Skeletal muscle tissue (tissue), 3 donors: ENCODE measurements at regions not wholly inside any gene's neighbourhood (a gene's known extent, or its start where the extent isn't known, plus 50 kb on each side); places are given as distances from the start of the nearest gene placed in this dataset.

Source experiments
- H3K27ac ChIP-seq: one replicate; pipeline ENCODE4 v1.7.0; 2013; ENCODE audit warnings: mild to moderate bottlenecking, low read depth, low read length, inconsistent platforms
- H3K27me3 ChIP-seq, 3 donors: one replicate each; pipeline ENCODE4 v1.7.0; 2013; ENCODE audit warnings: low read length in 3 of 3; ENCODE audit not compliant: control insufficient read depth in 3 of 3, insufficient read depth in 3 of 3
- H3K36me3 ChIP-seq, 3 donors: one replicate each; pipeline ENCODE4 v1.7.0; 2013; ENCODE audit warnings: low read length in 3 of 3; ENCODE audit not compliant: control insufficient read depth in 3 of 3, insufficient read depth in 3 of 3
- H3K4me1 ChIP-seq, 3 donors: one replicate each; pipeline ENCODE4 v1.7.0; 2013; ENCODE audit warnings: low read length in 3 of 3, mild to moderate bottlenecking in 3 of 3; ENCODE audit not compliant: control insufficient read depth in 3 of 3, insufficient read depth in 3 of 3
- H3K4me3 ChIP-seq, 3 donors: one replicate each; pipeline ENCODE4 v1.7.0; 2013; ENCODE audit warnings: low read length in 3 of 3
- H3K9ac ChIP-seq, 3 donors: one replicate each; pipeline ENCODE4 v1.7.0; 2013; ENCODE audit warnings: low read length in 3 of 3, mild to moderate bottlenecking in 3 of 3, moderate library complexity in 2 of 3, low read depth in 1 of 3
- H3K9me3 ChIP-seq, 3 donors: one replicate each; pipeline ENCODE4 v1.7.0; 2013; ENCODE audit warnings: low read length in 3 of 3; ENCODE audit not compliant: control insufficient read depth in 3 of 3
- donor health status: Osteomylitis.

DNA sequence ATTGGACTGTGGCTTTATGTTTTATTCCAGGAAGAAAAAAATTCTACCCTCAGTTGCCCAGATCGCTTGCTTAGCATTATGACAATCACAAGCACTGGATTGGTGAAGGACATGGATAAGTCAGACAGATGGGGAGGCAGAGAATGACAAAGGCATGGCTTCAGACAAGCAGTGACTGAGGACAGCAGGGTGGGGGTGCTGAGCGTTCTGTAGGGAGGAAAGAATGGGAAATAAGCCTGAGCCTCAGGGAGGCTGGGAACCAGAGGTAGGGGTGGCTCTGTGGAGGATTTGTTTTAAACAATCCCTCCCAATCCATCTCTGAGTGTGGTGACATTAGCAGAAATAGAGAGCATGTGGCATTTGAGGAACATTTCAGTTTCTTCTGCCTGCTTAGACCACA, 896.9 kb downstream of the CCSER2 start:
- no peak overlapping the region for H3K9ac ChIP-seq
- H3K27me3 ChIP-seq: no peaks in the 10 kb centered on the region
- H3K27ac ChIP-seq: no peak overlapping the region
- H3K9me3 ChIP-seq: no peaks in the 10 kb centered on the region
- H3K4me3 ChIP-seq: no peak overlapping the region
- no peaks in the 10 kb centered on the region for H3K4me1 ChIP-seq
- H3K36me3 ChIP-seq: no peaks in the 10 kb centered on the region

DNA sequence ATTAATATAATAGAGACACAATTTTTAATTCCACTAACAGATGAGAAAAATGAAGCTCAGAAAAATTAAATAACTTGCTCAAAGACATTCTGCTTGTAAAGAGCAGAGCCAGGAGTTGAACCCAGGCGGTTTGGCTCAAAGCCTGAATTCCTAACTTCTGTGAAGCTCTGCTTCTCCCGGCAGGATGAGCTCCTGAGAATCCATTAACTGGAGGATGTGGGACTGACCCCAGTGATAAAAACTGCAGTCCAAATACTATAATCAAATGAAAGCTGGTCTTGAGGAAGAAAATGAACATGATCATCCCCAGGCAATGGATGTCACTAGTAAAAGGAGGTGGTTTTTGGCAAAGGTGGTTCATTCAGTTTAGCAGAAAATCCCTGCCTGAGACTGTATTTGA, 898.2 kb downstream of the CCSER2 start:
- Histone ChIP-seq H3K36me3 (no peaks in the 10 kb centered on the region), H3K9me3 (no peaks in the 10 kb centered on the region), H3K4me3 (no peak overlapping the region), H3K27ac (no peak overlapping the region), H3K4me1 (no peaks in the 10 kb centered on the region), H3K9ac (no peak overlapping the region), H3K27me3 (no peaks in the 10 kb centered on the region)

DNA sequence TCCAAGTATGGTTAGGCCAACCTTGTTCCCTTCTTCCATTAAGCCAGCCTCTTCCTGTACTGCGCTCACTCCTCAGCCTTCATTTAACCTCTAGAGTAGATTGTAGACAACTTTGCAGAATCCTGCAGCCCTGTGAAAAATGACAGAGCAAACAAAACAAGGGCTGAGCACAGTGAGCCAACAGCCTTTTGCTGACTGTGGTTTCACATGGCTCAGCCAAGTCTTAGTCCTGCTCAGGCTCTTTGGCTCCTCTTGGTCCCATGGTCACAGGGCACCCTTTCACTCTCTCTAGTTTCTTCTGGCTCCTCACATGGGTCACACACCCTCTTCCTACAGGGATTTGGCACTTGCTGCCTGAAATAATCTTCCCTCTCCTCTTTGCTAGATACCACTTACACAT, 900.3 kb downstream of the CCSER2 start:
- no peaks in the 10 kb centered on the region for H3K36me3 ChIP-seq
- H3K4me1 ChIP-seq: no peaks in the 10 kb centered on the region
- H3K9ac ChIP-seq: no peak overlapping the region
- H3K9me3 ChIP-seq: no peaks in the 10 kb centered on the region
- no peaks in the 10 kb centered on the region for H3K27me3 ChIP-seq
- no peak overlapping the region for H3K27ac ChIP-seq
- H3K4me3 ChIP-seq: no peak overlapping the region

DNA sequence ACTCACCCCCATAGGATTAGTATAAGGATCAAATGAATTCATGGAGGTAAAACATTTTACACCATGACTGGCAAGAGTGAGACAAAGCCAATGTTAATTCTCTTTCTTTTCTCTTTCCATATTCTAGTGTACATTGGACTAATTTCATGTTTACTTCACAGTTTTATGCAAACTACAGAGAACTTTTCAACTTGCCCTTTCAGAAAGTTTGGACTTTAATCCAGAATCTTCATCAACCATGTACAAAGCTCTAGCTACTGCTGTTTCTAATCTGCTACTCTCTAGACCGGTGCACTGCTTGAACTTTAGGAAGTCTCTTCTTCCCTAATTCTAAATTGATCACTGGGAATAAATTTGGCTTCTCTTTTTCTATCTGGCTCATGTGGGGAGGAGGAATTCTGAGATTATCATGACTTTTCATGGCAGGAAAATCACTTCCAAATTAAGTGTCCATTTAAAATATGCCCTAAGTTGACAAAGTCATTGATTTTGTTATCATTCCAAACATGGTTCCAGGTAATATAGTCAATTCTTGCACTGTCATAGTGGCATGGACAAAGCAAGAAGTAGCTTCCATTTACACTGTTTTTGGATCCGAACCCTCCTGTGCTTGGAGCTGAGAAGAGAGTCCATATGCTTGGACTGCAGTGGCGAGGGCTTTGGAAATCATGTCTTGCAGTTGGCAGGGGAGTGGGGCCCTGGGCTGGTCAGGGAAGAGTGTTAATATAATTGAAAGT, 903.3 kb downstream of the CCSER2 start:
- Histone ChIP-seq H3K27ac (no peak overlapping the region), H3K9ac (no peak overlapping the region), H3K4me3 (no peak overlapping the region), H3K27me3 (no peaks in the 10 kb centered on the region), H3K4me1 (no peaks in the 10 kb centered on the region), H3K9me3 (no peaks in the 10 kb centered on the region), H3K36me3 (no peaks in the 10 kb centered on the region)

DNA sequence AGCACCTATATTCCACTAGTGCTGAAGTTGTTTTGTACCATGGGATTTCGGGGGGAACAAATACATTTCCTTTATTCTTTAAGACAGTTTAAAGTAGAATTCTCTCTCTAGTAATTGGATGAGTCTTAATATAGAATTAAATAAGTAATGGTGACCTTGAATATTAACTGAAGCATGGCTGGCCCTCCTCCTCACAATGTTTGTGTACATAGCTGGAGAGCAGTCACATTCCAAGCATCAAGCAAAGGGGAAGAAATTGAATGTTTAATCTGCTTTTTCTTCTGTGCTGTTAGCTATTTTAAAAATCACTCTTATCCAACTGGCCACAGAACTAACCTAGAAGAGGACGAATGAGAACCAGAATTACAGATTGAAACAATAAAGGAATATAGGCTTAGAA, 906.9 kb downstream of the CCSER2 start:
- Histone ChIP-seq H3K4me1 (no peaks in the 10 kb centered on the region), H3K4me3 (no peak overlapping the region)

DNA sequence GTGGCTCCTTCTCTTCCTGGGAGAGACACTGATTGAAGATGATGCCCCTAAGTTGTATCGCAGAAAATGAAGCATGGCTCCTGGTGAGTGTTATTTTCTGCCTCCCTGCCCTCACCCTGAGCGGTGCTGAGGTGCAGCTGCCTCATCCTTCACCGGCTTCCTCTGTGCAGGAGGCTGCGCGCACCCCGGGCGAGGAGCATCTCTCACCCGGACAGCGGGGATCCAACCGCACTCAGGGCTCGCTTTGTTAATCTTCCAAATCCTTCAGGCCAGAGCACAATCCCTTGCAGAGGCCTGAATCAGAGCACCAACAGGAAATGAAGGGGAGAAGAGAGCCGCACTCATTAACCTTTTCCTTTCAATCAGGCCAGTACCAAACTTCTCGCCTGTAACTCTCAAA, 910.3 kb downstream of the CCSER2 start:
- no peaks in the 10 kb centered on the region for H3K4me1 ChIP-seq
- H3K27ac ChIP-seq: no peak overlapping the region
- no peaks in the 10 kb centered on the region for H3K36me3 ChIP-seq
- no peak overlapping the region for H3K9ac ChIP-seq
- H3K9me3 ChIP-seq: no peaks in the 10 kb centered on the region
- H3K4me3 ChIP-seq: no peak overlapping the region
- peaks cover 0 to 3% (median 0%) of the 10 kb centered on the region in 3 donors for H3K27me3 ChIP-seq

More for the DNA sequence above, 906.9 kb downstream of the CCSER2 start:
- H3K36me3 ChIP-seq: no peaks in the 10 kb centered on the region
- no peak overlapping the region for H3K9ac ChIP-seq
- H3K9me3 ChIP-seq: no peaks in the 10 kb centered on the region
- no peak overlapping the region for H3K27ac ChIP-seq
- peaks cover 0 to 3% (median 0%) of the 10 kb centered on the region in 3 donors for H3K27me3 ChIP-seq

DNA sequence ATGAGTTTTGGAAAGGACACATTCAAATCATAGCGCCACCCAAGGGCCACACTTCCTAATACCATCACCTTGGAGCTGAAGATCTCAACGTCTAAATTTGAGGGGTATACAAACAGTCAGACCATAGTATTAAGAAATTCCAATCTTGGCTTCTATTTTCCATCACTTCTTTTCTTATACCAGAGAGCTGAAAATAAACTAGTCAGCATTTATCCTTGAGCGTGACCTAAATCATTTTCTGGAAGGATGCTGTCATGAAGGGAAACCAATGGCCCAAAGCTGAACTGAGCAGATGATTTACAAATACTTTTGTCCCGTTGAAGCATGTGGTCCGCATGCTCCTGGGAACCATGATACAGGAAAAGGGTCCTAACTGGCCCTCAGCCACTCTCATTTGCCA, 921.9 kb downstream of the CCSER2 start:
- Histone ChIP-seq H3K27ac (no peak overlapping the region), H3K27me3 (no peaks in the 10 kb centered on the region), H3K36me3 (no peaks in the 10 kb centered on the region), H3K9me3 (no peaks in the 10 kb centered on the region), H3K4me1 (no peaks in the 10 kb centered on the region), H3K4me3 (no peak overlapping the region), H3K9ac (no peak overlapping the region)

DNA sequence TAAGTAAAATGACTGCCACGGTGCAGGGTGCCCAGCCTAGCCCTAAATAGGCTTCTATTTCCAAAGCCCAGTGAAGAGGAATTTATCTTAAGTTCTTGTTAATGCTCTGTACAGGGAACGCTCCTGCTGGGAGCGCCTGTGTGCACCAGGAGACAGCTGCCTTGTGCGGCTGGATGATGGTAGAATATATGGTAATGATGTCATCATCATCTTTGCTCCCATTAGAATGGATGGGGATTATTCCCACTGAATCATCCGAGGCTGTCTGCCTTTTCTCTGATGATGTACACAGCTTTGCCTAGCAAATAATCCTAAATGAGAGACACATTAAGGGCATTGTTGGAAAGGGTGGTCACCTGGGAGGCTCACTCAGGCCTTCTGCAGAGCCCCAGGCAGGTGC, 928.1 kb downstream of the CCSER2 start:
- no peak overlapping the region for H3K27ac ChIP-seq
- H3K9me3 ChIP-seq: peaks cover 0 to 3% (median 0%) of the 10 kb centered on the region in 3 donors
- no peak overlapping the region for H3K4me3 ChIP-seq
- no peak overlapping the region for H3K9ac ChIP-seq
- peaks cover 0 to 2% (median 0%) of the 10 kb centered on the region in 3 donors for H3K27me3 ChIP-seq
- no peaks in the 10 kb centered on the region for H3K4me1 ChIP-seq
- no peaks in the 10 kb centered on the region for H3K36me3 ChIP-seq

DNA sequence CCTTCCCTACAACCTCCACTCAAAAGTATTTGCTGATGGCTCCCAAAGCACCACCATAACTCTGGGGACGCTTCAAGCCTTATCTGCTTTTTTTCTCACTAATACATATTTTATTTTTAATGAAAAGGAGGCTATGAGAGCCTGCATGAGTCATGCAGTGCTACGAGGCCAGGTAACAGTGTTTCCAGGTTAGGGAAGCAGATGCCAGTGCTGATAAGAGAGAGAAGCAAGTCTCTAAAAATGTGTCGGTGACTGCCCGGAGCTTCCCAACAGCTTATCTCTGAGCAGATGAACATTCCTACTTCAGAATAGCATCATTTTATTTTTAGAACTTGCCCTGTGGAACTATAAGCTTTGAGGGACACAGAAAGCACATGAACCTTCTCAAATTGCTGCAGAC, 931.5 kb downstream of the CCSER2 start:
- Histone ChIP-seq H3K9ac (no peak overlapping the region), H3K9me3 (peaks cover 0 to 3% (median 0%) of the 10 kb centered on the region in 3 donors)

DNA sequence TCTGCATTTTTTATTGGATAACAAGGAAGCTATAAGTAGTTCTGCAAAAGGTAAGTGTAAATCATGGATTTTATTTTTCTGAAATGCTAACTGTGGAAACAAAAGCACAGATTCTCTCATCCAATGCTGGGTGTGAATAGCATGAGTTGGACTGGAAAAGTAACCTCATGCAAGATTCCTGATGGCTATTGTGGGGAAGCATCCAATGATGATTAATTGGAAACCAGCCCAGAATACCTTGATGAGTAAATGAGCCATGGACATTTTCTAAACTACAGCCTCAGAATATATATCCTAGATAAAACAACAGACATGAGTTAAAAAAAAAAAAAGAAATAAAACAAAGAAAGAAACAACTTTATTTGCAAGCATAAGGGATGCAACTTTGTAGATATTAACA, 934.6 kb downstream of the CCSER2 start:
- no peaks in the 10 kb centered on the region for H3K4me1 ChIP-seq
- H3K27ac ChIP-seq: no peak overlapping the region
- no peaks in the 10 kb centered on the region for H3K36me3 ChIP-seq
- no peak overlapping the region for H3K9ac ChIP-seq
- peaks cover 0 to 2% (median 0%) of the 10 kb centered on the region in 3 donors for H3K27me3 ChIP-seq
- H3K9me3 ChIP-seq: peaks cover 0 to 3% (median 0%) of the 10 kb centered on the region in 3 donors
- no peak overlapping the region for H3K4me3 ChIP-seq

More for the DNA sequence above, 931.5 kb downstream of the CCSER2 start:
- H3K4me1 ChIP-seq: no peaks in the 10 kb centered on the region
- H3K27ac ChIP-seq: no peak overlapping the region
- H3K4me3 ChIP-seq: no peak overlapping the region
- peaks cover 0 to 2% (median 0%) of the 10 kb centered on the region in 3 donors for H3K27me3 ChIP-seq
- H3K36me3 ChIP-seq: no peaks in the 10 kb centered on the region
